Endothelial cell of umbilical vein (primary cell): ENCODE measurements at regions not wholly inside any gene's neighbourhood (a gene's known extent, or its start where the extent isn't known, plus 50 kb on each side); places are given as distances from the start of the nearest gene placed in this dataset.

Experiments used
- BruUV-seq: library from RNA; stranded (reverse); fragments of 400-500 nt; replicated peaks from 2 replicates; lab custom pipeline; 2021; lab: Mats Ljungman, UMichigan
- CTCF ChIA-PET: fragments of 300-600, 350-600 bp; sonication (Branson Sonifier 250); formaldehyde crosslinking; loops from one replicate; lab custom pipeline; 2021; ENCODE audit warnings: antibody characterized with exemption, inconsistent platforms; lab: Charles Lee
- POLR2A ChIA-PET: fragments of 300-600, 350-600 bp; sonication (Branson Sonifier 250); formaldehyde crosslinking; loops from one replicate; lab custom pipeline; 2021; ENCODE audit warnings: antibody characterized with exemption, inconsistent platforms; lab: Charles Lee
- DNase-seq: peaks from one replicate; pipeline ENCODE4 v3.0.0-alpha.2; 2011; ENCODE audit warnings: low read depth, low spot score
- FAIRE-seq: peaks from 2 replicates; lab custom pipeline; 2011; peaks lifted over from hg19 to GRCh38; lab: Jason Lieb, UNC
- H2AFZ ChIP-seq: 2 replicates; pipeline ENCODE4 v1.6.0; 2012; ENCODE audit warnings: low read depth, low read length, control low read depth, inconsistent platforms
- H3K27ac ChIP-seq: 2 replicates; pipeline ENCODE4 v1.5.1; 2011; ENCODE audit warnings: low read depth, mild to moderate bottlenecking, control low read depth, low read length, moderate library complexity; ENCODE audit not compliant: insufficient read depth
- H3K27me3 ChIP-seq, 2 experiments: 2 replicates each; pipeline versions ENCODE4 v1.6.0 to v1.6.1; 2011; ENCODE audit warnings: low read length in 2 of 2, mixed read lengths in 1 of 2; ENCODE audit not compliant: control insufficient read depth in 2 of 2, insufficient read depth in 2 of 2
- H3K36me3 ChIP-seq, 2 experiments: 2 replicates in 1 of 2; 3 replicates in 1 of 2; pipeline ENCODE4 v1.5.1; 2011; ENCODE audit warnings: low read length in 2 of 2, mild to moderate bottlenecking in 1 of 2, moderate library complexity in 1 of 2; ENCODE audit not compliant: control insufficient read depth in 2 of 2, insufficient read depth in 2 of 2; ENCODE audit errors: extremely low read depth in 1 of 2
- H3K4me1 ChIP-seq: 3 replicates; pipeline ENCODE4 v1.5.1; 2011; ENCODE audit warnings: mild to moderate bottlenecking, low read length; ENCODE audit not compliant: control insufficient read depth, insufficient read depth; ENCODE audit errors: extremely low read depth
- H3K4me2 ChIP-seq: 2 replicates; pipeline ENCODE4 v1.6.1; 2011; ENCODE audit warnings: low read length, control low read depth, mixed read lengths; ENCODE audit not compliant: insufficient read depth
- H3K4me3 ChIP-seq, 3 experiments: fragments of 200-600 bp in 1 of 3; sonication (generic), shearing (Covaris generic) in 1 of 3; replicated peaks in 1 of 3; 2 replicates each; pipeline ENCODE4 v1.5.1; 2011 to 2016; ENCODE audit warnings: control low read depth in 3 of 3, low read length in 3 of 3, mild to moderate bottlenecking in 2 of 3, inconsistent platforms in 1 of 3, low read depth in 1 of 3, moderate library complexity in 1 of 3; ENCODE audit not compliant: insufficient read depth in 1 of 3
- H3K79me2 ChIP-seq: 2 replicates; pipeline ENCODE4 v1.6.0; 2012; ENCODE audit warnings: low read length, inconsistent platforms; ENCODE audit not compliant: control insufficient read depth, insufficient read depth
- H3K9ac ChIP-seq: replicated peaks from 2 replicates; pipeline ENCODE3; 2011; ENCODE audit warnings: low read length, control low read depth; ENCODE audit not compliant: insufficient read depth; ENCODE audit errors: extremely low read depth
- H3K9me1 ChIP-seq: replicated peaks from 3 replicates; pipeline ENCODE4 v1.6.0; 2011; ENCODE audit warnings: mild to moderate bottlenecking, low read length; ENCODE audit not compliant: control insufficient read depth, insufficient read depth; ENCODE audit errors: extremely low read depth
- H3K9me3 ChIP-seq: replicated peaks from 2 replicates; pipeline ENCODE4 v1.5.1; 2012; ENCODE audit warnings: low read length, inconsistent platforms; ENCODE audit not compliant: control insufficient read depth, insufficient read depth
- H4K20me1 ChIP-seq: replicated peaks from 2 replicates; pipeline ENCODE3; 2011; ENCODE audit warnings: mild to moderate bottlenecking, low read length; ENCODE audit not compliant: control insufficient read depth, insufficient read depth; ENCODE audit errors: extremely low read depth
- EZH2 ChIP-seq: IDR thresholded peaks from 2 replicates; pipeline ENCODE4 v1.6.1; 2012; ENCODE audit warnings: borderline replicate concordance, low read depth, mild to moderate bottlenecking, moderate library complexity, low read length, inconsistent platforms; ENCODE audit not compliant: severe bottlenecking
- FOS ChIP-seq: IDR thresholded peaks from 2 replicates; pipeline ENCODE4 v1.6.1; 2011; ENCODE audit warnings: mild to moderate bottlenecking, low read length, moderate library complexity, borderline replicate concordance; ENCODE audit not compliant: insufficient read depth
- GATA2 ChIP-seq: IDR thresholded peaks from 2 replicates; pipeline ENCODE4 v1.7.0; 2011; ENCODE audit warnings: low read depth, mild to moderate bottlenecking, moderate library complexity, mixed read lengths, low read length; ENCODE audit not compliant: insufficient read length, insufficient read depth
- JUN ChIP-seq: IDR thresholded peaks from 2 replicates; pipeline ENCODE4 v1.6.1; 2011; ENCODE audit warnings: borderline replicate concordance, low read depth; ENCODE audit not compliant: insufficient read length, insufficient read depth
- MYC ChIP-seq: IDR thresholded peaks from one replicate; pipeline ENCODE4 v1.6.1; 2011; ENCODE audit warnings: mild to moderate bottlenecking, low read depth, low read length
- POLR2A ChIP-seq: IDR thresholded peaks from 2 replicates; pipeline ENCODE4 v1.6.1; 2012; ENCODE audit warnings: low read depth, mild to moderate bottlenecking, control low read depth, low read length
- POLR2AphosphoS5 ChIP-seq: IDR thresholded peaks from 2 replicates; pipeline ENCODE4 v1.6.1; 2012; ENCODE audit warnings: low read depth, mild to moderate bottlenecking, control low read depth, low read length, moderate library complexity; ENCODE audit not compliant: insufficient read depth
- dilution Hi-C: fragments of 300-500 bp; cut with MboI; formaldehyde crosslinking; loops from one replicate; pipeline ENCODE4 v1.15.0; 2019; ENCODE audit warnings: low sequenced_read_pairs; ENCODE audit not compliant: extremely low pct_ligation_motif_present
- intact Hi-C: fragments of 100-400 bp; cut with micrococcal nuclease; formaldehyde crosslinking; loops from one replicate; pipeline ENCODE4 v1.10.0; 2022
- TF ChIP-seq, protein P1 (sequence below): IDR thresholded peaks from 2 replicates; pipeline ENCODE4 v1.6.1; 2011; ENCODE audit not compliant: insufficient read depth, insufficient read length
- TF ChIP-seq, protein P2 (sequence below), 2 donors: IDR thresholded peaks; 1 replicate in 1 of 2; 2 replicates in 1 of 2; pipeline ENCODE4 v1.5.1; 2011; ENCODE audit warnings: low read length in 2 of 2, mild to moderate bottlenecking in 2 of 2, moderate library complexity in 2 of 2, control low read depth in 1 of 2, inconsistent platforms in 1 of 2, low read depth in 1 of 2; ENCODE audit not compliant: insufficient read depth in 1 of 2; ENCODE audit errors: extremely low read depth in 1 of 2

DNA sequence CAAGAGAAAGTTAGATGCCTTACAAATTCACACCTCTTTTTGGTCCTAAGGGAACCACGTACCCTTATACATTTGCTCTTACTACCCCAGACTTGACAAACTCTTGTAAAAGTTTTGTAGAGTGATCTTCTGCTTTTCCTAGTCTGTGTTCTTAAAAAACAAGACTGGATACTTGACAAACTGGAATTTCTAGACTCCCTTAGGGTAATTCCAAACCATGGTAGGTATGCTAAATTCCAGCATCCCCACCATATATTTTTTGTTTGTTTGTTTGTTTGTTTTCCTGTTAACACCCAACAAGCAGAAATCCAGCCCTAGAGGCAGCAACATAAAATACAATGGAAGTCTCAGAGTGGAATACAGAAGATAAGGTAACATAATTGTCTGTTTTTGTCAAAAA lies 280.7 kb upstream of the NR2F2 start:
- DNase-seq (no peak), FAIRE-seq (no peak)
- H3K9ac ChIP-seq: no peak overlapping the region
- H3K4me1 ChIP-seq: peaks cover 16% of the 10 kb centered on the region
- no peak overlapping the region for H3K4me3 ChIP-seq
- ChIA-PET CTCF (no interaction called here), POLR2A (no interaction called here)
- BruUV-seq: no TSS peak
- peaks cover 0 to 1% of the 10 kb centered on the region in 2 experiments for H3K27me3 ChIP-seq
- H4K20me1 ChIP-seq: no peaks in the 10 kb centered on the region
- intact Hi-C loops (loop anchor here (10.0 kb wide), 2 partner anchors 1375 to 1465 kb away; no protein-coding TSS in a partner anchor), dilution Hi-C loops (no loop called here)
- no peaks in the 10 kb centered on the region for H3K9me1 ChIP-seq
- no peaks in the 10 kb centered on the region for H3K79me2 ChIP-seq
- H3K27ac ChIP-seq: no peak overlapping the region
- TF ChIP-seq GATA2 (no peak), EZH2 (no peak), JUN (no peak), POLR2AphosphoS5 (no peak), POLR2A (no peak), MYC (no peak), FOS (no peak)
- TF ChIP-seq, protein P1, sequence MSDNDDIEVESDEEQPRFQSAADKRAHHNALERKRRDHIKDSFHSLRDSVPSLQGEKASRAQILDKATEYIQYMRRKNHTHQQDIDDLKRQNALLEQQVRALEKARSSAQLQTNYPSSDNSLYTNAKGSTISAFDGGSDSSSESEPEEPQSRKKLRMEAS: no peak
- TF ChIP-seq, protein P2, sequence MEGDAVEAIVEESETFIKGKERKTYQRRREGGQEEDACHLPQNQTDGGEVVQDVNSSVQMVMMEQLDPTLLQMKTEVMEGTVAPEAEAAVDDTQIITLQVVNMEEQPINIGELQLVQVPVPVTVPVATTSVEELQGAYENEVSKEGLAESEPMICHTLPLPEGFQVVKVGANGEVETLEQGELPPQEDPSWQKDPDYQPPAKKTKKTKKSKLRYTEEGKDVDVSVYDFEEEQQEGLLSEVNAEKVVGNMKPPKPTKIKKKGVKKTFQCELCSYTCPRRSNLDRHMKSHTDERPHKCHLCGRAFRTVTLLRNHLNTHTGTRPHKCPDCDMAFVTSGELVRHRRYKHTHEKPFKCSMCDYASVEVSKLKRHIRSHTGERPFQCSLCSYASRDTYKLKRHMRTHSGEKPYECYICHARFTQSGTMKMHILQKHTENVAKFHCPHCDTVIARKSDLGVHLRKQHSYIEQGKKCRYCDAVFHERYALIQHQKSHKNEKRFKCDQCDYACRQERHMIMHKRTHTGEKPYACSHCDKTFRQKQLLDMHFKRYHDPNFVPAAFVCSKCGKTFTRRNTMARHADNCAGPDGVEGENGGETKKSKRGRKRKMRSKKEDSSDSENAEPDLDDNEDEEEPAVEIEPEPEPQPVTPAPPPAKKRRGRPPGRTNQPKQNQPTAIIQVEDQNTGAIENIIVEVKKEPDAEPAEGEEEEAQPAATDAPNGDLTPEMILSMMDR (IDR thresholded peaks at IDR 0.05; ENCODE audit: extremely low read depth in 1 of 2, insufficient read depth in 1 of 2, low read depth in 1 of 2, low read length in 2 of 2): no peak
- no peak overlapping the region for H2AFZ ChIP-seq
- H3K4me2 ChIP-seq: no peak overlapping the region
- H3K9me3 ChIP-seq: no peaks in the 10 kb centered on the region
- H3K36me3 ChIP-seq: no peaks in the 10 kb centered on the region
